Suprapubic skin (tissue), 4 donors: ENCODE measurements at regions not wholly inside any gene's neighbourhood (a gene's known extent, or its start where the extent isn't known, plus 50 kb on each side); places are given as distances from the start of the nearest gene placed in this dataset.

Source experiments
- DNase-seq, 2 donors: peaks; one replicate each; pipeline ENCODE4 v3.0.0-alpha.2; 2019; ENCODE audit warnings: low spot score in 2 of 2
- H3K27ac ChIP-seq: fragments of 200-600 bp; sonication (generic); one replicate; pipeline ENCODE4 v1.5.1; 2019
- H3K27me3 ChIP-seq: fragments of 200-600 bp; sonication (generic); one replicate; pipeline ENCODE4 v1.5.1; 2019
- H3K36me3 ChIP-seq: fragments of 200-600 bp; sonication (generic); one replicate; pipeline ENCODE4 v1.5.1; 2019
- H3K4me1 ChIP-seq: fragments of 200-600 bp; sonication (generic); one replicate; pipeline ENCODE4 v1.5.1; 2019
- H3K4me3 ChIP-seq: fragments of 200-600 bp; sonication (generic); one replicate; pipeline ENCODE4 v1.5.1; 2019; ENCODE audit warnings: mild to moderate bottlenecking
- H3K9me3 ChIP-seq: fragments of 200-600 bp; sonication (generic); one replicate; pipeline ENCODE4 v1.5.1; 2019
- CTCF ChIP-seq, 2 donors: fragments of 200-600 bp in 1 of 2; fragments of 450-650 bp in 1 of 2; sonication (generic) in 1 of 2; IDR thresholded peaks; one replicate each; pipeline ENCODE4 v1.5.1; 2016 to 2019; ENCODE audit warnings: antibody characterized with exemption in 2 of 2, mild to moderate bottlenecking in 1 of 2, moderate library complexity in 1 of 2
- EP300 ChIP-seq: sonication (generic); formaldehyde crosslinking; IDR thresholded peaks from one replicate; pipeline ENCODE4 v1.6.1; 2017; ENCODE audit warnings: antibody characterized with exemption
- POLR2A ChIP-seq, 2 donors: fragments of 450-650 bp; IDR thresholded peaks; one replicate each; pipeline ENCODE4 v1.6.1; 2017; ENCODE audit warnings: antibody characterized with exemption in 2 of 2, mild to moderate bottlenecking in 2 of 2, moderate library complexity in 2 of 2
- POLR2AphosphoS5 ChIP-seq, 3 donors: sonication (generic); formaldehyde crosslinking; IDR thresholded peaks; one replicate each; pipeline ENCODE4 v1.6.1; 2017; ENCODE audit warnings: antibody characterized with exemption in 3 of 3
- WGBS: methylation state at CpG from one replicate; pipeline ENCODE4 v1.1.5; 2018; 5-methylcytosine and 5-hydroxymethylcytosine counted together

- TF ChIP-seq EP300, result no peak
- TF ChIP-seq CTCF (IDR thresholded peaks at IDR 0.05), result no peak
- no peak for TF ChIP-seq POLR2AphosphoS5 (IDR thresholded peaks at IDR 0.05)
- TF ChIP-seq POLR2A (IDR thresholded peaks at IDR 0.05), result no peak
- Histone ChIP-seq H3K9me3 (no peaks in the 10 kb centered on the region), H3K27me3 (no peaks in the 10 kb centered on the region), H3K36me3 (no peaks in the 10 kb centered on the region), H3K4me3 (no peak overlapping the region), H3K4me1 (no peaks in the 10 kb centered on the region), H3K27ac (no peak overlapping the region)
- 67% methylated on average over 2 of the region's 2 CpGs for WGBS
- DNase-seq, result no peak
Observed at GRCh38 chr6:93496548-93496947, 77.2 kb upstream of the EPHA7 start.

- no peaks in the 10 kb centered on the region for H3K27me3 ChIP-seq
- 85% methylated on average over 3 of the region's 3 CpGs for WGBS
- no peak for DNase-seq
- no peak for TF ChIP-seq POLR2AphosphoS5 (IDR thresholded peaks at IDR 0.05)
- TF ChIP-seq CTCF (IDR thresholded peaks at IDR 0.05), result no peak
- no peak for TF ChIP-seq EP300
- no peak for TF ChIP-seq POLR2A (IDR thresholded peaks at IDR 0.05)
- no peak overlapping the region for H3K4me3 ChIP-seq
- H3K27ac ChIP-seq, result no peak overlapping the region
- H3K4me1 ChIP-seq, result no peaks in the 10 kb centered on the region
- H3K36me3 ChIP-seq, result no peaks in the 10 kb centered on the region
- H3K9me3 ChIP-seq, result no peaks in the 10 kb centered on the region
Observed at GRCh38 chr6:93494057-93494456, 74.7 kb upstream of the EPHA7 start.

- Histone ChIP-seq H3K4me3 (no peak overlapping the region), H3K9me3 (no peaks in the 10 kb centered on the region), H3K27ac (no peak overlapping the region), H3K27me3 (no peaks in the 10 kb centered on the region), H3K4me1 (no peaks in the 10 kb centered on the region), H3K36me3 (no peaks in the 10 kb centered on the region)
- TF ChIP-seq EP300 (no peak), POLR2A (IDR thresholded peaks at IDR 0.05) (no peak), POLR2AphosphoS5 (IDR thresholded peaks at IDR 0.05) (no peak), CTCF (IDR thresholded peaks at IDR 0.05) (no peak)
- DNase-seq, result no peak
- WGBS, result 79% methylated on average over 5 of the region's 5 CpGs
Observed at GRCh38 chr6:93474733-93475179, 55.4 kb upstream of the EPHA7 start.

- no peak for DNase-seq
- Histone ChIP-seq H3K36me3 (no peaks in the 10 kb centered on the region), H3K9me3 (no peaks in the 10 kb centered on the region), H3K27me3 (no peaks in the 10 kb centered on the region), H3K4me1 (no peaks in the 10 kb centered on the region), H3K4me3 (no peak overlapping the region), H3K27ac (no peak overlapping the region)
- WGBS, result 66% methylated on average over 2 of the region's 2 CpGs
- no peak for TF ChIP-seq EP300
- TF ChIP-seq POLR2A (IDR thresholded peaks at IDR 0.05), result no peak
- TF ChIP-seq POLR2AphosphoS5 (IDR thresholded peaks at IDR 0.05), result no peak
- TF ChIP-seq CTCF (IDR thresholded peaks at IDR 0.05), result no peak
Observed at GRCh38 chr6:93471281-93471680, 51.9 kb upstream of the EPHA7 start.
